DMS 273 (cell line): ENCODE measurements at regions not wholly inside any gene's neighbourhood (a gene's known extent, or its start where the extent isn't known, plus 50 kb on each side); places are given as distances from the start of the nearest gene placed in this dataset.
A peak's percentile ranks its signal among the peaks of the same experiment; 100 is the strongest.

Experiments
- DNase-seq: peaks from one replicate; lab custom pipeline; 2025; ENCODE audit not compliant: unreplicated experiment; lab: John Stamatoyannopoulos, UW

- DNase-seq = no peak
These were observed 149.4 kb downstream of the MACROH2A1 start for GRCh38 chr5:135249658-135250057.

GRCh38 chr5:135248801-135249231 is 150.2 kb downstream of the MACROH2A1 start:
- no peak for DNase-seq

- peak; percentile 59 for DNase-seq
These were observed 151.9 kb downstream of the MACROH2A1 start for GRCh38 chr5:135246923-135247795.

GRCh38 chr5:135246605-135246922 is 152.5 kb downstream of the MACROH2A1 start:
- no peak for DNase-seq

- DNase-seq = no peak
These were observed 153.2 kb downstream of the MACROH2A1 start for GRCh38 chr5:135245521-135246499.

- no peak for DNase-seq
These were observed 154.4 kb downstream of the MACROH2A1 start for GRCh38 chr5:135244620-135245021.

- no peak for DNase-seq
These were observed 155.3 kb downstream of the MACROH2A1 start for GRCh38 chr5:135243556-135244285.

GRCh38 chr5:135242866-135243555 is 156.0 kb downstream of the MACROH2A1 start:
- peak; percentile 28 for DNase-seq

- peak; percentile 13 for DNase-seq
These were observed 156.8 kb downstream of the MACROH2A1 start for GRCh38 chr5:135242021-135242865.

- no peak for DNase-seq
These were observed 157.5 kb downstream of the MACROH2A1 start for GRCh38 chr5:135241536-135241935.

- no peak for DNase-seq
These were observed 158.2 kb downstream of the MACROH2A1 start for GRCh38 chr5:135240781-135241360.

- no peak for DNase-seq
These were observed 158.8 kb downstream of the MACROH2A1 start for GRCh38 chr5:135240283-135240633.

GRCh38 chr5:135239453-135240282 is 159.4 kb downstream of the MACROH2A1 start:
- DNase-seq = no peak

GRCh38 chr5:135238622-135239452 is 160.2 kb downstream of the MACROH2A1 start:
- no peak for DNase-seq

GRCh38 chr5:135237748-135238103 is 161.3 kb downstream of the MACROH2A1 start:
- DNase-seq = no peak

- DNase-seq = peak; percentile 30
These were observed 161.9 kb downstream of the MACROH2A1 start for GRCh38 chr5:135236908-135237747.
